Spleen (tissue), 11 donors: ENCODE measurements at regions not wholly inside any gene's neighbourhood (a gene's known extent, or its start where the extent isn't known, plus 50 kb on each side); places are given as distances from the start of the nearest gene placed in this dataset.

Source experiments
- DNase-seq: peaks from one replicate; pipeline ENCODE4 v3.0.0-alpha.2; 2020
- H3K27ac ChIP-seq, 8 donors: fragments of 200-600 bp; sonication (generic) in 7 of 8; 1 replicate in 4 of 8; 2 replicates in 4 of 8; pipeline versions ENCODE4 v1.5.0 to v1.8.0; 2016 to 2021; ENCODE audit warnings: inconsistent platforms in 4 of 8, mild to moderate bottlenecking in 4 of 8, moderate library complexity in 1 of 8
- H3K27me3 ChIP-seq, 7 donors: fragments of 200-600 bp; sonication (generic) in 6 of 7; replicated peaks in 1 of 7; 1 replicate in 4 of 7; 2 replicates in 3 of 7; pipeline versions ENCODE4 v1.5.0 to v1.8.0; 2016 to 2021; ENCODE audit warnings: inconsistent platforms in 3 of 7, mild to moderate bottlenecking in 1 of 7
- H3K36me3 ChIP-seq, 6 donors: fragments of 200-600 bp; sonication (generic) in 5 of 6; 1 replicate in 4 of 6; 2 replicates in 2 of 6; pipeline versions ENCODE4 v1.5.0 to v1.8.0; 2016 to 2021; ENCODE audit warnings: inconsistent platforms in 2 of 6
- H3K4me1 ChIP-seq, 6 donors: fragments of 200-600 bp; sonication (generic) in 5 of 6; 1 replicate in 3 of 6; 2 replicates in 3 of 6; pipeline versions ENCODE4 v1.5.0 to v1.8.0; 2016 to 2021; ENCODE audit warnings: inconsistent platforms in 3 of 6
- H3K4me3 ChIP-seq, 8 donors: fragments of 200-600 bp; sonication (generic) in 7 of 8; 1 replicate in 4 of 8; 2 replicates in 4 of 8; pipeline versions ENCODE4 v1.5.0 to v1.8.0; 2016 to 2021; ENCODE audit warnings: inconsistent platforms in 4 of 8, mild to moderate bottlenecking in 4 of 8, moderate library complexity in 2 of 8
- H3K9me3 ChIP-seq, 8 donors: fragments of 200-600 bp; sonication (generic) in 7 of 8; 1 replicate in 4 of 8; 2 replicates in 4 of 8; pipeline versions ENCODE4 v1.5.0 to v1.8.0; 2016 to 2021; ENCODE audit warnings: inconsistent platforms in 4 of 8
- POLR2A ChIP-seq, 3 donors: fragments of 450-650 bp; IDR thresholded peaks; one replicate each; pipeline ENCODE4 v1.5.1; 2017; ENCODE audit warnings: antibody characterized with exemption in 3 of 3, mild to moderate bottlenecking in 1 of 3
- POLR2AphosphoS5 ChIP-seq, 3 donors: sonication (generic); formaldehyde crosslinking; IDR thresholded peaks; one replicate each; pipeline ENCODE4 v1.5.1; 2017; ENCODE audit warnings: antibody characterized with exemption in 3 of 3
- WGBS, 5 donors: extraction: QIAGEN DNeasy Blood & Tissue Kit in 3 of 5; methylation state at CpG; one replicate each; pipeline versions ENCODE4 v1.1.5 to v1.1.7; 2013 to 2018; 5-methylcytosine and 5-hydroxymethylcytosine counted together
- intact Hi-C: fragments of 100-400 bp; cut with DNase I; formaldehyde crosslinking; loops from one replicate; pipeline ENCODE4 v1.15.0; 2023; ENCODE audit warnings: low total_unique reads
- TF ChIP-seq, protein P1 (sequence below), 11 experiments: fragments of 200-600 bp in 7 of 11; fragments of 450-650 bp in 4 of 11; sonication (generic) in 4 of 11; IDR thresholded peaks in 8 of 11; conservative IDR thresholded peaks in 3 of 11; 1 replicate in 7 of 11; 2 replicates in 4 of 11; pipeline versions ENCODE4 v1.4.0 to v1.8.0; 2016 to 2021; ENCODE audit warnings: antibody characterized with exemption in 11 of 11, inconsistent platforms in 4 of 11, mild to moderate bottlenecking in 1 of 11
- donor health status: healthy with polysubstance abuse.
- donor health status: DM: no; HTN: no; CAD: no; lungs with moderate emphysema.
- donor health status: DM: no; HTN: no; CAD: no.
- donor health status: Bipolar disorder and iron deficiency.
- donor health status: healthy.
- donor health status: DM: no; HTN: no; CAD: no.
- donor health status: DM: yes; HTN: yes; CAD: no.

DNA sequence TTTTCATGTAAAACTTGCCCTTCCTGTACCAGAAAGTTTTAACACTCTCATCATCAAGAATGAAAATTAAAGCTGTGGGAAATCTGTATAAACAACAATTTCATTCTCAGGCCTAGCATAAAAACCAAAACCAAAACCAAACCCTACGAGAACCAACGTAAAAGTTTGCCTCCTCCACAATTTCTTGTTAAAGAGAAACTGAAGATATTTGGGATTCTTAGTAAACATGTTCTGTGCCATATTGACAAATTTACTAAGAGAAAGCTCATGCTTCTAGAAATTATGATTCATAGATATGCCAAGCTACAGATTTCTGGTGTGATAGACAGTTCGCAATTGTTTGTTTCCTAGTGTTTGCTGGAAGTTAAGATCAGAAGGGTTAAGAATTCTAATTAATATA lies 801.0 kb upstream of the NUDT12 start:
- 64 to 79% (median 73%) methylated on average over 3 of the region's 3 CpGs for WGBS, 5 donors
- Histone ChIP-seq H3K4me1 (no peaks in the 10 kb centered on the region), H3K27me3 (no peaks in the 10 kb centered on the region)

DNA sequence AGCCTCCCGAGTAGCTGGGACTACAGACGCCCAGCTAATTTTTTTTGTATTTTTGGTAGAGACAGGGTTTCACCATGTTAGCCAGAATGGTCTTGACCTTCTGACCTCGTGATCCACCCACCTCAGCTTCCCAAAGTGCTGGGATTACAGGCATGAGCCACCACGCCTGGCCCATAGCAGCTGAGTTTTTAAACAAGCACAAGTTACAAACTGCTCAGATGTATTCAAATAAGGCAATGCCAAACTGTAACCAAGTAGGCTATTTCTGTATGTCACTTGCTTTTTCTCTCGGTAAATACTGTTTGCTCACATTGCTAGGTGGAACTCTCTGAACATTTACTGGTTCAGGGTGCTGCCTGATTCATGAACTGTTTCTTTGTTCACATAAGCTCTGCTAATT lies 799.3 kb upstream of the NUDT12 start:
- Histone ChIP-seq H3K9me3 (peaks cover 0 to 13% (median 0%) of the 10 kb centered on the region in 8 donors), H3K4me1 (no peaks in the 10 kb centered on the region), H3K27ac (no peak overlapping the region), H3K36me3 (no peaks in the 10 kb centered on the region), H3K27me3 (no peaks in the 10 kb centered on the region), H3K4me3 (no peak overlapping the region)
- intact Hi-C loops = no loop called here
- 70 to 85% (median 75%) methylated on average over 5 of the region's 5 CpGs for WGBS, 5 donors
- no peak for DNase-seq
- TF ChIP-seq POLR2AphosphoS5 (IDR thresholded peaks at IDR 0.05) (no peak), POLR2A (IDR thresholded peaks at IDR 0.05) (no peak)
- TF ChIP-seq, protein P1, sequence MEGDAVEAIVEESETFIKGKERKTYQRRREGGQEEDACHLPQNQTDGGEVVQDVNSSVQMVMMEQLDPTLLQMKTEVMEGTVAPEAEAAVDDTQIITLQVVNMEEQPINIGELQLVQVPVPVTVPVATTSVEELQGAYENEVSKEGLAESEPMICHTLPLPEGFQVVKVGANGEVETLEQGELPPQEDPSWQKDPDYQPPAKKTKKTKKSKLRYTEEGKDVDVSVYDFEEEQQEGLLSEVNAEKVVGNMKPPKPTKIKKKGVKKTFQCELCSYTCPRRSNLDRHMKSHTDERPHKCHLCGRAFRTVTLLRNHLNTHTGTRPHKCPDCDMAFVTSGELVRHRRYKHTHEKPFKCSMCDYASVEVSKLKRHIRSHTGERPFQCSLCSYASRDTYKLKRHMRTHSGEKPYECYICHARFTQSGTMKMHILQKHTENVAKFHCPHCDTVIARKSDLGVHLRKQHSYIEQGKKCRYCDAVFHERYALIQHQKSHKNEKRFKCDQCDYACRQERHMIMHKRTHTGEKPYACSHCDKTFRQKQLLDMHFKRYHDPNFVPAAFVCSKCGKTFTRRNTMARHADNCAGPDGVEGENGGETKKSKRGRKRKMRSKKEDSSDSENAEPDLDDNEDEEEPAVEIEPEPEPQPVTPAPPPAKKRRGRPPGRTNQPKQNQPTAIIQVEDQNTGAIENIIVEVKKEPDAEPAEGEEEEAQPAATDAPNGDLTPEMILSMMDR (IDR thresholded peaks at IDR 0.05 in 8 of 11, conservative IDR thresholded peaks at IDR 0.05 in 3 of 11) = no peak

More for the DNA sequence above, 801.0 kb upstream of the NUDT12 start:
- H3K36me3 ChIP-seq = no peaks in the 10 kb centered on the region
- no peak overlapping the region for H3K27ac ChIP-seq
- DNase-seq = no peak
- TF ChIP-seq, protein P1 (IDR thresholded peaks at IDR 0.05 in 8 of 11, conservative IDR thresholded peaks at IDR 0.05 in 3 of 11) = no peak
- no peak for TF ChIP-seq POLR2A (IDR thresholded peaks at IDR 0.05)
- TF ChIP-seq POLR2AphosphoS5 (IDR thresholded peaks at IDR 0.05) = no peak
- intact Hi-C loops = no loop called here
- no peak overlapping the region for H3K4me3 ChIP-seq
- peaks cover 0 to 24% (median 0%) of the 10 kb centered on the region in 8 donors for H3K9me3 ChIP-seq

DNA sequence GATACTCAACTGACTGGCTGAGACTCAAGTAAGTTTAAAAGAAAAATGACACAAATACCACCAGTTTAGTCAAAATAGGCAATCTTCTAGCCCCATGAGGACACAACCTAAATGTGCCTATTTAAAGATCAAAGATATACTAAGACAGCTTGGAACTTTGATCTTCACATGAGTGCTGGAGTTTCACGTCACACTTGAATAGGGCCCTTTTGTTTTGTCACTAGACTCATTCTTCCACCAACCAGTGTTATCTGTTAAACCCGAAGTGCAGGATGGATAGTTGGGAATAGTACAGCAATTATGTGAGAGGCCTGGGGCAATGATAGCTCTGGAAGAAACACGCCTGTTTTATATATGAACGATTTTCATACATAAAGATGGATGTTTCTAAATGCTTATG lies 792.8 kb upstream of the NUDT12 start:
- TF ChIP-seq POLR2AphosphoS5 (IDR thresholded peaks at IDR 0.05) (no peak), POLR2A (IDR thresholded peaks at IDR 0.05) (no peak)
- TF ChIP-seq, protein P1 (IDR thresholded peaks at IDR 0.05 in 8 of 11, conservative IDR thresholded peaks at IDR 0.05 in 3 of 11) = no peak
- H3K4me1 ChIP-seq = no peaks in the 10 kb centered on the region
- intact Hi-C loops = no loop called here
- no peak overlapping the region for H3K27ac ChIP-seq
- H3K4me3 ChIP-seq = no peak overlapping the region
- no peaks in the 10 kb centered on the region for H3K36me3 ChIP-seq
- WGBS, 5 donors = 66 to 74% (median 67%) methylated on average over 4 of the region's 4 CpGs
- no peaks in the 10 kb centered on the region for H3K27me3 ChIP-seq
- no peaks in the 10 kb centered on the region for H3K9me3 ChIP-seq
- no peak for DNase-seq

DNA sequence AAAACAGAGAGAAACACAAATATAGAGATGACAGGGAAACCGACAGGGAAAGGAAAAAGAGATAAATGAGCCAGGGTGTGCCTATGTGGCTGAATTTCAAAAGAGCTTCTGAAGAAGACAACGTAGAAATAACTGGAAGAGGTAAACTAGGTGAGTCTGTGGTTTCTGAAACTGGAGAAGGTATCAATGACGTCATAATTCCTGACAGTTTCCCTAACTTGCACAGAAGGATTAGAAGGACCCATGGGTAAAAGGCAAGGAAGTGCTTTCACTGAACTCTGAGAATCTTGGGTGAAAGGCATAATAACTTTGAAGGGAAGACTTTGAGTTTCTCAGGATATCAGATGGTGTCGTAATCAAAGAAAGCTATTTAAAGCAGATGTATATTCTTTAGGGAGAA lies 790.8 kb upstream of the NUDT12 start:
- Histone ChIP-seq H3K36me3 (no peaks in the 10 kb centered on the region), H3K27me3 (no peaks in the 10 kb centered on the region), H3K9me3 (no peaks in the 10 kb centered on the region), H3K27ac (no peak overlapping the region), H3K4me1 (no peaks in the 10 kb centered on the region), H3K4me3 (no peak overlapping the region)
- 67 to 81% (median 74%) methylated on average over 4 of the region's 4 CpGs for WGBS, 5 donors
- TF ChIP-seq POLR2AphosphoS5 (IDR thresholded peaks at IDR 0.05) = no peak
- TF ChIP-seq, protein P1 (IDR thresholded peaks at IDR 0.05 in 8 of 11, conservative IDR thresholded peaks at IDR 0.05 in 3 of 11) = no peak
- TF ChIP-seq POLR2A (IDR thresholded peaks at IDR 0.05) = no peak
- intact Hi-C loops = no loop called here
- no peak for DNase-seq
